ENCODE measurements at regions not wholly inside any gene's neighbourhood (a gene's known extent, or its start where the extent isn't known, plus 50 kb on each side); places are given as distances from the start of the nearest gene placed in this dataset.

- no peak for TF ChIP-seq EZH2 (IDR thresholded peaks at IDR 0.05; ENCODE audit: borderline replicate concordance, low read length)
- TF ChIP-seq CTCF (IDR thresholded peaks at IDR 0.05; ENCODE audit: low read length) = no peak
- H3K27me3 ChIP-seq (ENCODE audit: insufficient read depth, low read length) = no peaks in the 10 kb centered on the region
- H3K4me2 ChIP-seq (ENCODE audit: low read length) = no peak overlapping the region
- no peak overlapping the region for H3K27ac ChIP-seq (ENCODE audit: low read depth, low read length, poor library complexity, severe bottlenecking)
- no peaks in the 10 kb centered on the region for H3F3A ChIP-seq (ENCODE audit: insufficient read depth, low read length)
- no peaks in the 10 kb centered on the region for H3K4me1 ChIP-seq (ENCODE audit: insufficient read depth, low read length, severe bottlenecking)
- H3K9me3 ChIP-seq (ENCODE audit: low read length) = no peaks in the 10 kb centered on the region
- no peak overlapping the region for H3K9ac ChIP-seq (ENCODE audit: low read length)
- H3K4me3 ChIP-seq (ENCODE audit: low read depth, low read length, poor library complexity, severe bottlenecking) = no peak overlapping the region
- H3K9me2 ChIP-seq (ENCODE audit: low read depth, low read length) = no peaks in the 10 kb centered on the region
- no peaks in the 10 kb centered on the region for H3K79me2 ChIP-seq (ENCODE audit: insufficient read depth, low read length)
- H2AFZ ChIP-seq (ENCODE audit: low read length) = no peak overlapping the region
- no peaks in the 10 kb centered on the region for H4K20me1 ChIP-seq (ENCODE audit: insufficient read depth, low read length)
- H3K36me3 ChIP-seq (ENCODE audit: insufficient read depth, low read length) = no peaks in the 10 kb centered on the region
Observed at GRCh38 chr5:68777135-68777534, 316.7 kb upstream of the SLC30A5 start.

GRCh38 chr5:68778484-68778883, 315.3 kb upstream of the SLC30A5 start:
- no peaks in the 10 kb centered on the region for H3K9me2 ChIP-seq (ENCODE audit: low read depth, low read length)
- H3K4me3 ChIP-seq (ENCODE audit: low read depth, low read length, poor library complexity, severe bottlenecking) = no peak overlapping the region
- H3K27ac ChIP-seq (ENCODE audit: low read depth, low read length, poor library complexity, severe bottlenecking) = no peak overlapping the region
- no peaks in the 10 kb centered on the region for H3F3A ChIP-seq (ENCODE audit: insufficient read depth, low read length)
- no peaks in the 10 kb centered on the region for H3K79me2 ChIP-seq (ENCODE audit: insufficient read depth, low read length)
- H3K4me2 ChIP-seq (ENCODE audit: low read length) = no peak overlapping the region
- H2AFZ ChIP-seq (ENCODE audit: low read length) = no peak overlapping the region
- H3K9ac ChIP-seq (ENCODE audit: low read length) = no peak overlapping the region
- no peak for TF ChIP-seq CTCF (IDR thresholded peaks at IDR 0.05; ENCODE audit: low read length)
- TF ChIP-seq EZH2 (IDR thresholded peaks at IDR 0.05; ENCODE audit: borderline replicate concordance, low read length) = no peak
- H4K20me1 ChIP-seq (ENCODE audit: insufficient read depth, low read length) = no peaks in the 10 kb centered on the region
- no peaks in the 10 kb centered on the region for H3K27me3 ChIP-seq (ENCODE audit: insufficient read depth, low read length)
- H3K36me3 ChIP-seq (ENCODE audit: insufficient read depth, low read length) = no peaks in the 10 kb centered on the region
- H3K9me3 ChIP-seq (ENCODE audit: low read length) = no peaks in the 10 kb centered on the region
- no peaks in the 10 kb centered on the region for H3K4me1 ChIP-seq (ENCODE audit: insufficient read depth, low read length, severe bottlenecking)

GRCh38 chr5:68780299-68780955, 313.4 kb upstream of the SLC30A5 start:
- H3K4me1 ChIP-seq (ENCODE audit: insufficient read depth, low read length, severe bottlenecking) = no peaks in the 10 kb centered on the region
- H3F3A ChIP-seq (ENCODE audit: insufficient read depth, low read length) = no peaks in the 10 kb centered on the region
- H3K79me2 ChIP-seq (ENCODE audit: insufficient read depth, low read length) = no peaks in the 10 kb centered on the region
- H3K27me3 ChIP-seq (ENCODE audit: insufficient read depth, low read length) = no peaks in the 10 kb centered on the region
- TF ChIP-seq CTCF (IDR thresholded peaks at IDR 0.05; ENCODE audit: low read length) = no peak
- no peak for TF ChIP-seq EZH2 (IDR thresholded peaks at IDR 0.05; ENCODE audit: borderline replicate concordance, low read length)
- H3K36me3 ChIP-seq (ENCODE audit: insufficient read depth, low read length) = no peaks in the 10 kb centered on the region
- no peak overlapping the region for H3K9ac ChIP-seq (ENCODE audit: low read length)
- H3K4me3 ChIP-seq (ENCODE audit: low read depth, low read length, poor library complexity, severe bottlenecking) = no peak overlapping the region
- no peaks in the 10 kb centered on the region for H3K9me3 ChIP-seq (ENCODE audit: low read length)
- no peak overlapping the region for H2AFZ ChIP-seq (ENCODE audit: low read length)
- no peak overlapping the region for H3K4me2 ChIP-seq (ENCODE audit: low read length)
- H3K9me2 ChIP-seq (ENCODE audit: low read depth, low read length) = no peaks in the 10 kb centered on the region
- H3K27ac ChIP-seq (ENCODE audit: low read depth, low read length, poor library complexity, severe bottlenecking) = no peak overlapping the region
- H4K20me1 ChIP-seq (ENCODE audit: insufficient read depth, low read length) = no peaks in the 10 kb centered on the region
